Astrocyte (in vitro differentiated cells and primary cell): ENCODE measurements at regions not wholly inside any gene's neighbourhood (a gene's known extent, or its start where the extent isn't known, plus 50 kb on each side); places are given as distances from the start of the nearest gene placed in this dataset.

Experiments
- EZH2 ChIP-seq: IDR thresholded peaks from 2 replicates; pipeline ENCODE4 v1.6.1; 2012; ENCODE audit warnings: mild to moderate bottlenecking, low read length, inconsistent platforms; ENCODE audit not compliant: insufficient read depth
- TF ChIP-seq, protein P1 (sequence below): IDR thresholded peaks from 2 replicates; pipeline ENCODE4 v1.5.1; 2011; ENCODE audit warnings: low read depth, mild to moderate bottlenecking, inconsistent platforms, low read length, moderate library complexity; ENCODE audit not compliant: insufficient read depth

DNA sequence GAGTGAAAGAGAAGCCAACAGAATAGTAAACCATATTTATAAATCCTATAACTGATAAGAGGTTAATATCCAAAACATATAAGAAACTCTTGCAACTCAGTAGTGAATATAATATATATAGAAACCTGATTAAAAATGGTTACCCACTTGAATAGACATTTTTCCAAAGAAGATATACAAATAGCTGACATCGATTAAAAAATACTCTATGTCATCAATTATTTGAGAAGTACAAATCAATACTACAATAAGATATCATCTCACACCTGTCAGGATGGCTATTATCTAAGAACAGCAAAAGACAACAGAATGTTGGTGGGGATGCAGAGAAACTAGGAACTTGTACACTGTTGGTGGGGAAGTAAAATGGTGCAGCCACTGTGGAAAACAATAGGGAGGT lies 254.4 kb downstream of the PPARGC1A start:
- TF ChIP-seq EZH2 = no peak
- TF ChIP-seq, protein P1, sequence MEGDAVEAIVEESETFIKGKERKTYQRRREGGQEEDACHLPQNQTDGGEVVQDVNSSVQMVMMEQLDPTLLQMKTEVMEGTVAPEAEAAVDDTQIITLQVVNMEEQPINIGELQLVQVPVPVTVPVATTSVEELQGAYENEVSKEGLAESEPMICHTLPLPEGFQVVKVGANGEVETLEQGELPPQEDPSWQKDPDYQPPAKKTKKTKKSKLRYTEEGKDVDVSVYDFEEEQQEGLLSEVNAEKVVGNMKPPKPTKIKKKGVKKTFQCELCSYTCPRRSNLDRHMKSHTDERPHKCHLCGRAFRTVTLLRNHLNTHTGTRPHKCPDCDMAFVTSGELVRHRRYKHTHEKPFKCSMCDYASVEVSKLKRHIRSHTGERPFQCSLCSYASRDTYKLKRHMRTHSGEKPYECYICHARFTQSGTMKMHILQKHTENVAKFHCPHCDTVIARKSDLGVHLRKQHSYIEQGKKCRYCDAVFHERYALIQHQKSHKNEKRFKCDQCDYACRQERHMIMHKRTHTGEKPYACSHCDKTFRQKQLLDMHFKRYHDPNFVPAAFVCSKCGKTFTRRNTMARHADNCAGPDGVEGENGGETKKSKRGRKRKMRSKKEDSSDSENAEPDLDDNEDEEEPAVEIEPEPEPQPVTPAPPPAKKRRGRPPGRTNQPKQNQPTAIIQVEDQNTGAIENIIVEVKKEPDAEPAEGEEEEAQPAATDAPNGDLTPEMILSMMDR = no peak
